GM21360 (cell line): ENCODE measurements at regions not wholly inside any gene's neighbourhood (a gene's known extent, or its start where the extent isn't known, plus 50 kb on each side); places are given as distances from the start of the nearest gene placed in this dataset.
A peak's percentile ranks its signal among the peaks of the same experiment; 100 is the strongest.
"Not testable (repeated sequence)": the region's sequence is repeated elsewhere in the genome, so short reads cannot be mapped to it uniquely, and the experiment has no call there.

Experiments
- ATAC-seq: cut with Tn5 transposase; IDR thresholded peaks from one replicate; pipeline ENCODE4 v1.9.1; 2021; ENCODE audit warnings: mild to moderate bottlenecking, moderate library complexity; ENCODE audit not compliant: unreplicated experiment

GRCh38 chr14:57061009-57061711, 207.5 kb downstream of the EXOC5 start:
- ATAC-seq: peak; percentile 2

GRCh38 chr14:57060276-57060955, 208.3 kb downstream of the EXOC5 start:
- ATAC-seq: peak; percentile 91

GRCh38 chr14:57058319-57058718, 210.4 kb downstream of the EXOC5 start:
- no peak for ATAC-seq

- no peak for ATAC-seq
Measured at GRCh38 chr14:57057803-57058202, 210.9 kb downstream of the EXOC5 start.

GRCh38 chr14:57056522-57056921, 212.2 kb downstream of the EXOC5 start:
- not testable (repeated sequence) for ATAC-seq

- ATAC-seq: no peak
Measured at GRCh38 chr14:57052705-57053302, 215.9 kb downstream of the EXOC5 start.

GRCh38 chr14:57051633-57052032, 217.1 kb downstream of the EXOC5 start:
- no peak for ATAC-seq

GRCh38 chr14:57049848-57050247, 218.9 kb downstream of the EXOC5 start:
- no peak for ATAC-seq

- no peak for ATAC-seq
Measured at GRCh38 chr14:57046175-57046574, 222.5 kb downstream of the EXOC5 start.

GRCh38 chr14:57044101-57044973, 224.4 kb downstream of the EXOC5 start:
- ATAC-seq: not testable (repeated sequence)

- ATAC-seq: peak; percentile 72
Measured at GRCh38 chr14:57038689-57039088, 228.4 kb upstream of the OTX2 start.

GRCh38 chr14:57031474-57031873, 221.2 kb upstream of the OTX2 start:
- ATAC-seq: no peak

- no peak for ATAC-seq
Measured at GRCh38 chr14:57029620-57030253, 219.5 kb upstream of the OTX2 start.

GRCh38 chr14:57025456-57025855, 215.2 kb upstream of the OTX2 start:
- no peak for ATAC-seq

GRCh38 chr14:57022608-57023007, 212.3 kb upstream of the OTX2 start:
- no peak for ATAC-seq

- no peak for ATAC-seq
Measured at GRCh38 chr14:57018065-57018464, 207.8 kb upstream of the OTX2 start.

GRCh38 chr14:57013987-57014386, 203.7 kb upstream of the OTX2 start:
- no peak for ATAC-seq

GRCh38 chr14:57009585-57010515, 199.6 kb upstream of the OTX2 start:
- ATAC-seq: no peak

GRCh38 chr14:57008534-57008933, 198.3 kb upstream of the OTX2 start:
- no peak for ATAC-seq

GRCh38 chr14:56998728-56999127, 188.4 kb upstream of the OTX2 start:
- no peak for ATAC-seq
